Keratinocyte (primary cell): ENCODE measurements at regions not wholly inside any gene's neighbourhood (a gene's known extent, or its start where the extent isn't known, plus 50 kb on each side); places are given as distances from the start of the nearest gene placed in this dataset.

Experiments used
- DNase-seq: peaks from one replicate; pipeline ENCODE4 v3.0.0-alpha.2; 2011; ENCODE audit warnings: low read depth, missing footprints, low spot score
- FAIRE-seq: peaks from 2 replicates; lab custom pipeline; 2011; peaks lifted over from hg19 to GRCh38; lab: Jason Lieb, UNC
- H2AFZ ChIP-seq: 2 replicates; pipeline ENCODE4 v1.6.0; 2012; ENCODE audit warnings: low read length, control low read depth, inconsistent platforms; ENCODE audit not compliant: control insufficient read depth
- H3K27ac ChIP-seq: 2 replicates; pipeline ENCODE4 v1.5.1; 2011; ENCODE audit warnings: low read length; ENCODE audit not compliant: control insufficient read depth, insufficient read depth
- H3K27me3 ChIP-seq: 3 replicates; pipeline ENCODE4 v1.6.0; 2011; ENCODE audit warnings: low read length; ENCODE audit not compliant: control insufficient read depth, insufficient read depth; ENCODE audit errors: extremely low read depth
- H3K36me3 ChIP-seq, 2 experiments: 2 replicates in 1 of 2; 3 replicates in 1 of 2; pipeline ENCODE4 v1.5.1; 2011; ENCODE audit warnings: low read length in 2 of 2, mild to moderate bottlenecking in 1 of 2; ENCODE audit not compliant: control insufficient read depth in 2 of 2, insufficient read depth in 2 of 2; ENCODE audit errors: extremely low read depth in 1 of 2
- H3K4me1 ChIP-seq: 3 replicates; pipeline ENCODE4 v1.5.1; 2011; ENCODE audit warnings: low read length; ENCODE audit not compliant: control insufficient read depth, insufficient read depth; ENCODE audit errors: extremely low read depth
- H3K4me2 ChIP-seq: 3 replicates; pipeline ENCODE4 v1.6.0; 2011; ENCODE audit warnings: low read depth, low read length; ENCODE audit not compliant: control insufficient read depth, insufficient read depth; ENCODE audit errors: extremely low read depth
- H3K4me3 ChIP-seq, 3 experiments: fragments of 200-600 bp in 1 of 3; sonication (generic) in 1 of 3; 2 replicates in 2 of 3; 3 replicates in 1 of 3; pipeline ENCODE4 v1.5.1; 2011 to 2016; ENCODE audit warnings: low read length in 3 of 3, mild to moderate bottlenecking in 3 of 3, control low read depth in 2 of 3, inconsistent platforms in 1 of 3, low read depth in 1 of 3, mixed read lengths in 1 of 3, mixed run types in 1 of 3, moderate library complexity in 1 of 3; ENCODE audit not compliant: control insufficient read depth in 2 of 3, insufficient read depth in 2 of 3; ENCODE audit errors: extremely low read depth in 1 of 3
- H3K79me2 ChIP-seq: 2 replicates; pipeline ENCODE4 v1.6.0; 2012; ENCODE audit warnings: low read length; ENCODE audit not compliant: control insufficient read depth, insufficient read depth
- H3K9ac ChIP-seq: 3 replicates; pipeline ENCODE4 v1.6.0; 2011; ENCODE audit warnings: low read length; ENCODE audit not compliant: control insufficient read depth, insufficient read depth; ENCODE audit errors: extremely low read depth
- H3K9me1 ChIP-seq: 3 replicates; pipeline ENCODE4 v1.6.0; 2011; ENCODE audit warnings: low read length; ENCODE audit not compliant: control insufficient read depth, insufficient read depth; ENCODE audit errors: extremely low read depth
- H3K9me3 ChIP-seq: 2 replicates; pipeline ENCODE4 v1.5.1; 2012; ENCODE audit warnings: low read depth, low read length; ENCODE audit not compliant: control insufficient read depth
- H4K20me1 ChIP-seq: 3 replicates; pipeline ENCODE4 v1.6.0; 2011; ENCODE audit warnings: low read length; ENCODE audit not compliant: control insufficient read depth, insufficient read depth; ENCODE audit errors: extremely low read depth
- EZH2 ChIP-seq: IDR thresholded peaks from one replicate; pipeline ENCODE4 v1.6.1; 2012; ENCODE audit warnings: inconsistent platforms, mild to moderate bottlenecking, low read length, moderate library complexity
- dilution Hi-C: fragments of 300-500 bp; cut with MboI; formaldehyde crosslinking; loops from one replicate; pipeline ENCODE4 v1.7.0; 2020; ENCODE audit warnings: low sequenced_read_pairs; ENCODE audit not compliant: extremely low pct_ligation_motif_present
- TF ChIP-seq, protein P1 (sequence below), 3 experiments: IDR thresholded peaks in 1 of 3; conservative IDR thresholded peaks in 1 of 3; optimal IDR thresholded peaks in 1 of 3; 2 replicates in 2 of 3; 3 replicates in 1 of 3; pipeline versions ENCODE3 to v1.5.1; 2011; ENCODE audit warnings: low read length in 3 of 3, mild to moderate bottlenecking in 3 of 3, moderate library complexity in 2 of 3, control low read depth in 1 of 3, inconsistent platforms in 1 of 3; ENCODE audit not compliant: insufficient read depth in 2 of 3; ENCODE audit errors: extremely low read depth in 1 of 3

DNA sequence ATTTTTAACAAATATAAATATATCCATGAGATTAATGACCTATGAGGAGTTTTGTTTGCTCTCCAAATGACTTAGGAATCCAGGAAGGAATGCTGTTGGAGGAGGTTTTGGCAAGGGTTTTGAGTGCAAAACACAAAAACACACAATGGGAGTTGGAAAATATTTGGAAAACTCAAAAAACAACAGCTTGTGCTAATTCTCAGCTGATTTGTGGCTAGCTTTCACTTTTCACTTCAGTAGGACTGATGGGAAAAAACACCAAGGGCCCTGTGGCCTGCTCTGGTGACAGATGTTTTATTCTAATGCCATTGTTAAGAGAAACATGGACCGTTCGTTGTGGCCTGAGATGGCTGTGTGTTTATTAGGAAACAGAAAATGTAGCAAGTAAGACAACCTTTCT lies 113.9 kb downstream of the ALDH8A1 start:
- dilution Hi-C loops: no loop called here

DNA sequence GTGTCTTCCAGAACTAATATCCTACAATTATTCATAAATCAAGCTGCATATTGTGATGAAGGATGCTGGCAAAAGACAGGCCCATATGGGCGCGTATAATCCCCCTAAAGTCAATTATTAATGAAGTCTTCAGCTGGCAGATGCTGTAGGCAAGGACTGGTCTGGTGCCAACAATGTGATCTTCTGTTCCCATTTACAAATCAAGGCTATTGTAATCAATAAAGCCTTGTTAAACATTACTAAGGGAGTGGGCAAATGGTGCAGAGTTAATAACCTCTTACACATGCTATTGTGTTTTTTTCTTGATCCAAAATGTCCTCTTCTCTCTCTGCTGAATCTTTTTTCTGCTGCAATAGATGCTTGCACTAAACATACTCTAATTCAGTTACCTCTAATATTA lies 119.0 kb downstream of the ALDH8A1 start:
- FAIRE-seq (no peak), DNase-seq (no peak)
- H3K9ac ChIP-seq: no peak overlapping the region
- no peak overlapping the region for H3K4me2 ChIP-seq
- H3K9me3 ChIP-seq: no peaks in the 10 kb centered on the region
- TF ChIP-seq, protein P1, sequence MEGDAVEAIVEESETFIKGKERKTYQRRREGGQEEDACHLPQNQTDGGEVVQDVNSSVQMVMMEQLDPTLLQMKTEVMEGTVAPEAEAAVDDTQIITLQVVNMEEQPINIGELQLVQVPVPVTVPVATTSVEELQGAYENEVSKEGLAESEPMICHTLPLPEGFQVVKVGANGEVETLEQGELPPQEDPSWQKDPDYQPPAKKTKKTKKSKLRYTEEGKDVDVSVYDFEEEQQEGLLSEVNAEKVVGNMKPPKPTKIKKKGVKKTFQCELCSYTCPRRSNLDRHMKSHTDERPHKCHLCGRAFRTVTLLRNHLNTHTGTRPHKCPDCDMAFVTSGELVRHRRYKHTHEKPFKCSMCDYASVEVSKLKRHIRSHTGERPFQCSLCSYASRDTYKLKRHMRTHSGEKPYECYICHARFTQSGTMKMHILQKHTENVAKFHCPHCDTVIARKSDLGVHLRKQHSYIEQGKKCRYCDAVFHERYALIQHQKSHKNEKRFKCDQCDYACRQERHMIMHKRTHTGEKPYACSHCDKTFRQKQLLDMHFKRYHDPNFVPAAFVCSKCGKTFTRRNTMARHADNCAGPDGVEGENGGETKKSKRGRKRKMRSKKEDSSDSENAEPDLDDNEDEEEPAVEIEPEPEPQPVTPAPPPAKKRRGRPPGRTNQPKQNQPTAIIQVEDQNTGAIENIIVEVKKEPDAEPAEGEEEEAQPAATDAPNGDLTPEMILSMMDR (optimal IDR thresholded peaks at IDR 0.05 in 1 of 3, IDR thresholded peaks at IDR 0.05 in 1 of 3, conservative IDR thresholded peaks at IDR 0.05 in 1 of 3; ENCODE audit: extremely low read depth in 1 of 3, insufficient read depth in 2 of 3, low read length in 3 of 3): no peak
- TF ChIP-seq EZH2: no peak
- no peak overlapping the region for H3K27ac ChIP-seq
- peaks cover 13% of the 10 kb centered on the region for H3K4me1 ChIP-seq
- H2AFZ ChIP-seq: no peak overlapping the region
- dilution Hi-C loops: no loop called here
- H3K36me3 ChIP-seq: no peaks in the 10 kb centered on the region
- H3K4me3 ChIP-seq: no peak overlapping the region
- no peaks in the 10 kb centered on the region for H4K20me1 ChIP-seq
- no peaks in the 10 kb centered on the region for H3K79me2 ChIP-seq
- H3K27me3 ChIP-seq: no peaks in the 10 kb centered on the region
- no peaks in the 10 kb centered on the region for H3K9me1 ChIP-seq

More for the DNA sequence above, 113.9 kb downstream of the ALDH8A1 start:
- Histone ChIP-seq H3K79me2 (no peaks in the 10 kb centered on the region), H3K9me1 (no peaks in the 10 kb centered on the region), H3K27ac (no peak overlapping the region), H3K27me3 (no peaks in the 10 kb centered on the region), H3K4me2 (no peak overlapping the region), H3K4me1 (no peaks in the 10 kb centered on the region), H3K4me3 (no peak overlapping the region), H4K20me1 (no peaks in the 10 kb centered on the region), H3K36me3 (no peaks in the 10 kb centered on the region), H2AFZ (no peak overlapping the region), H3K9ac (no peak overlapping the region), H3K9me3 (no peaks in the 10 kb centered on the region)
- FAIRE-seq (no peak), DNase-seq (no peak)
- TF ChIP-seq, protein P1 (optimal IDR thresholded peaks at IDR 0.05 in 1 of 3, IDR thresholded peaks at IDR 0.05 in 1 of 3, conservative IDR thresholded peaks at IDR 0.05 in 1 of 3; ENCODE audit: extremely low read depth in 1 of 3, insufficient read depth in 2 of 3, low read length in 3 of 3): no peak
- TF ChIP-seq EZH2: no peak
